ENCODE measurements at regions not wholly inside any gene's neighbourhood (a gene's known extent, or its start where the extent isn't known, plus 50 kb on each side); places are given as distances from the start of the nearest gene placed in this dataset.

DNA sequence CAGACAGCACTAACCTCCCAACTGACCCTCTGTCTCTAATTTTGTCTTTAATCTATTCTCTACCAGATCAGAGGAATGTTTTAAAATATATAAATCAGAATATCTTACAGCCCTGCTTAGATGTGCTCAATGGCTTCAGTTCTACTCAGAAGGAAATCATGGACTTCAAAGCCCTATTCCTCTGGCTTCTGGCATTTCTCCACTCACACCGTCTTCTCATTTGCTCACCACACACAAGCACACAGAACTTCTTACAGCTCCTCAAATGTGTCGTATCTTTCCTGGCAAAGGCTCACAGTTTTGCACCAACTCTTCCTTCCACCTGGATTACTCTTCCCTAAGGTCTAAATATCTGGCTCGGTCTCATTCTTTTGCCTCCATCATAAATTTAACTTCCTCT lies 71.6 kb upstream of the NUDT7 start:
- Histone ChIP-seq H3K9ac (no peak overlapping the region), H4K20me1 (ENCODE audit: insufficient read depth) (no peaks in the 10 kb centered on the region), H3K9me3 (ENCODE audit: low read depth) (no peaks in the 10 kb centered on the region), H3K79me2 (ENCODE audit: insufficient read depth) (no peaks in the 10 kb centered on the region), H2AFZ (no peak overlapping the region), H3K27ac (no peak overlapping the region), H3K27me3 (replicated peaks; ENCODE audit: insufficient read depth) (peaks cover 28% of the 10 kb centered on the region), H3K4me1 (ENCODE audit: insufficient read depth) (no peaks in the 10 kb centered on the region), H3K4me3 (no peak overlapping the region), H3K9me2 (ENCODE audit: insufficient read depth) (no peaks in the 10 kb centered on the region), H3F3A (ENCODE audit: insufficient read depth) (no peaks in the 10 kb centered on the region), H3K36me3 (ENCODE audit: low read depth) (no peaks in the 10 kb centered on the region), H3K4me2 (ENCODE audit: unreplicated experiment) (no peak overlapping the region)
- DNase-seq, result no peak
- TF ChIP-seq EZH2 (IDR thresholded peaks at IDR 0.05; ENCODE audit: insufficient read depth, poor library complexity, severe bottlenecking) (no peak), EZH2phosphoT487 (IDR thresholded peaks at IDR 0.05; ENCODE audit: insufficient read depth, low read depth) (no peak)
- in situ Hi-C loops (cut with MboI), result no loop called here
- 43 to 45% methylated on average over 3 of the region's 3 CpGs for WGBS, 2 experiments (ENCODE audit: low coverage in 1 of 2, low lambda C conversion rate in 2 of 2, missing lambda C conversion rate in 2 of 2)

DNA sequence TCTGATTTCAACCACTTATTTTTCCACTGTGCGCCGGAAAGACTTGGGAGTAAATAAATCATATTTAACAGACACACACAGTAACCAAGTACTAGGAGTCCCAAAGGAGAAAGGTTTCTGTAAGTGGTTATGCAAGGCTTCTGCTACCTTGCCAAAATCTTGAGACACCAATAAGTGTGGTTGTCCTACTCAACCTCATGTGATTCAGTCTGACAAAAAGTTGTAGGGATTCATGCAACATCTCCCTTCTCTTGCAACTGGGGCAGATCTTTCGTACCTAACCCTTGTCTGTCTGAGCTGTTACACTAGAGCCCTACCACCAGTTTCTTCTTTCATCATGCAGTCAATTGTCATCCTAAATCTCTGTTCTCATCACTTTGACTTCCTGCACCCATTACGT lies 69.9 kb upstream of the NUDT7 start:
- Histone ChIP-seq H3K4me1 (ENCODE audit: insufficient read depth) (no peaks in the 10 kb centered on the region), H3K27me3 (replicated peaks; ENCODE audit: insufficient read depth) (peaks cover 27% of the 10 kb centered on the region), H3K4me3 (no peak overlapping the region), H3K36me3 (ENCODE audit: low read depth) (no peaks in the 10 kb centered on the region), H3K9me3 (ENCODE audit: low read depth) (no peaks in the 10 kb centered on the region), H2AFZ (no peak overlapping the region), H3F3A (ENCODE audit: insufficient read depth) (no peaks in the 10 kb centered on the region), H3K9me2 (ENCODE audit: insufficient read depth) (no peaks in the 10 kb centered on the region), H3K9ac (no peak overlapping the region), H3K4me2 (ENCODE audit: unreplicated experiment) (no peak overlapping the region), H3K79me2 (ENCODE audit: insufficient read depth) (no peaks in the 10 kb centered on the region), H4K20me1 (ENCODE audit: insufficient read depth) (no peaks in the 10 kb centered on the region), H3K27ac (no peak overlapping the region)
- peak; percentile 22 for DNase-seq
- 27 to 28% methylated on average over 4 of the region's 4 CpGs for WGBS, 2 experiments (ENCODE audit: low coverage in 1 of 2, low lambda C conversion rate in 2 of 2, missing lambda C conversion rate in 2 of 2)
- TF ChIP-seq EZH2phosphoT487 (IDR thresholded peaks at IDR 0.05; ENCODE audit: insufficient read depth, low read depth) (no peak), EZH2 (IDR thresholded peaks at IDR 0.05; ENCODE audit: insufficient read depth, poor library complexity, severe bottlenecking) (no peak)
- in situ Hi-C loops (cut with MboI), result no loop called here

DNA sequence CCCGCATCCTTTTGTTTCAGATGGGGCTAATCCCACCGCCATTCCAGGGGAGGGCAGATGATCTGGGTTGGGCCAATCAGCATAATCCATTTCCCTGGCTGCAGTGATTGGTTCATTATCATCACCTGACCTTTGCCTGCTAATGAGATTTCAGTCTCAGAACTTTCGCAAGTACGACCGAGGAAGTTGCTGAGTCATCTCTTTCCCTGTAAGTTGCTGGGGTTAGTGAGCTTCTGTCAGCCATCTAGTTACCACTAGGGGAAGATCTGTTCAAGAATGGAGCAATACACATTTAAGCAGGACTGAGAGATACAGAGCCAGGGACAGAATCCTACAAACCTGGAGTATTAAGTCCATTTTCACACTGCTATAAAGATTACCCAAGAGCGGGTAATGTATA lies 65.3 kb upstream of the NUDT7 start:
- Histone ChIP-seq H3K9me3 (ENCODE audit: low read depth) (no peaks in the 10 kb centered on the region), H4K20me1 (ENCODE audit: insufficient read depth) (no peaks in the 10 kb centered on the region), H3F3A (ENCODE audit: insufficient read depth) (no peaks in the 10 kb centered on the region), H3K4me2 (ENCODE audit: unreplicated experiment) (no peak overlapping the region), H3K4me1 (ENCODE audit: insufficient read depth) (no peaks in the 10 kb centered on the region), H3K36me3 (ENCODE audit: low read depth) (no peaks in the 10 kb centered on the region), H3K27ac (no peak overlapping the region), H3K9ac (no peak overlapping the region), H3K9me2 (ENCODE audit: insufficient read depth) (no peaks in the 10 kb centered on the region), H3K4me3 (no peak overlapping the region), H2AFZ (no peak overlapping the region), H3K79me2 (ENCODE audit: insufficient read depth) (no peaks in the 10 kb centered on the region), H3K27me3 (replicated peaks; ENCODE audit: insufficient read depth) (peaks cover 26% of the 10 kb centered on the region)
- WGBS, 2 experiments (ENCODE audit: low coverage in 1 of 2, low lambda C conversion rate in 2 of 2, missing lambda C conversion rate in 2 of 2), result 89 to 92% methylated on average over 6 of the region's 6 CpGs
- in situ Hi-C loops (cut with MboI), result no loop called here
- peak; percentile 23 for DNase-seq
- TF ChIP-seq EZH2phosphoT487 (IDR thresholded peaks at IDR 0.05; ENCODE audit: insufficient read depth, low read depth) (no peak), EZH2 (IDR thresholded peaks at IDR 0.05; ENCODE audit: insufficient read depth, poor library complexity, severe bottlenecking) (no peak)

DNA sequence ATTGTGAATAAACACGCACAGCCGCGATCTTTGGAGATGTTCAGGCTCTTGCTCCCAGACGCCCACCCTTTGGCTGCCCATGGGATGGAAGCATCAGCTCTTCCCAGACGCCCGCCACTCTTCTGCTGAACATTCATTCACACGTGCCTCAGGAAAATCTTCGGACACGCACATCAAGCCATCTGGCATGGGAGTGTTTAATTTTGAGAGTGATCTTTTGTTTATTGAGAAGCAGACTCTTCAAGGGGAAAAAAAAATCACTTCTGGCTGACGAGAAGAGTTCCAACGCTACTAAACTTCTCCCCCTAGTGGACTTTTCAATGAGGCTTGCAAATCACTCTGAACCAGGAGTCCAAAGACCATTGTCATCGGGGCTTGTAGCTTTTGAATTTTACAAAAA lies 62.0 kb upstream of the NUDT7 start:
- peaks cover 18% of the 10 kb centered on the region for H3K27me3 ChIP-seq (replicated peaks; ENCODE audit: insufficient read depth)
- in situ Hi-C loops (cut with MboI), result no loop called here
- no peak overlapping the region for H3K27ac ChIP-seq
- H3K9me3 ChIP-seq (ENCODE audit: low read depth), result no peaks in the 10 kb centered on the region
- no peaks in the 10 kb centered on the region for H3K36me3 ChIP-seq (ENCODE audit: low read depth)
- no peaks in the 10 kb centered on the region for H4K20me1 ChIP-seq (ENCODE audit: insufficient read depth)
- H3K4me2 ChIP-seq (ENCODE audit: unreplicated experiment), result no peak overlapping the region
- H3F3A ChIP-seq (ENCODE audit: insufficient read depth), result no peaks in the 10 kb centered on the region
- H3K4me3 ChIP-seq, result no peak overlapping the region
- H3K9ac ChIP-seq, result no peak overlapping the region
- peak; percentile 70 for DNase-seq
- H3K4me1 ChIP-seq (ENCODE audit: insufficient read depth), result no peaks in the 10 kb centered on the region
- H3K9me2 ChIP-seq (ENCODE audit: insufficient read depth), result no peaks in the 10 kb centered on the region
- H3K79me2 ChIP-seq (ENCODE audit: insufficient read depth), result no peaks in the 10 kb centered on the region
- TF ChIP-seq EZH2phosphoT487 (IDR thresholded peaks at IDR 0.05; ENCODE audit: insufficient read depth, low read depth) (no peak), EZH2 (IDR thresholded peaks at IDR 0.05; ENCODE audit: insufficient read depth, poor library complexity, severe bottlenecking) (no peak)
- 2 to 3% methylated on average over 12 of the region's 12 CpGs for WGBS, 2 experiments (ENCODE audit: low coverage in 1 of 2, low lambda C conversion rate in 2 of 2, missing lambda C conversion rate in 2 of 2)
- H2AFZ ChIP-seq, result no peak overlapping the region

DNA sequence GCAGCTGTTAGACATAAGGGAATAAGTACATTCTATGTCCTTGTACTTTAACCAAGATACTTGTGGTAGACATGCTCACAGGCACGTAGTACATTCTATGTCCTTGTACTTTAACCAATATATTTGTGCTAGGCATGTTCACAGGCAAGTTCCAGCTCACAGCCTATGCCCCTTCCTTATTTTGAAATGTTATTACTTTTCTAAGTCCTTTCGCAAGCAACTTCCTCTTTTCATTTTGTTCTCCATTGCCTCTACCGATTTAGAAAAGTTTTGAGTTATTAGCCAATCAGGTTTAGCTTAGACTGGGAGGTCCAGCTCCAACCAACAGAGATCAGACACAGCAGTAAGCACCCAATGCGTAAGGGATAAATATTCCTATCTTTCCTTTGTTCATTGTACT lies 60.1 kb upstream of the NUDT7 start:
- Histone ChIP-seq H3K4me2 (ENCODE audit: unreplicated experiment) (no peak overlapping the region), H3K9me3 (ENCODE audit: low read depth) (no peaks in the 10 kb centered on the region), H3K4me1 (ENCODE audit: insufficient read depth) (no peaks in the 10 kb centered on the region), H3K27me3 (replicated peaks; ENCODE audit: insufficient read depth) (peaks cover 15% of the 10 kb centered on the region), H3K9ac (no peak overlapping the region), H2AFZ (no peak overlapping the region), H3K4me3 (no peak overlapping the region), H3K79me2 (ENCODE audit: insufficient read depth) (no peaks in the 10 kb centered on the region), H3F3A (ENCODE audit: insufficient read depth) (no peaks in the 10 kb centered on the region), H3K27ac (no peak overlapping the region), H4K20me1 (ENCODE audit: insufficient read depth) (no peaks in the 10 kb centered on the region), H3K9me2 (ENCODE audit: insufficient read depth) (no peaks in the 10 kb centered on the region), H3K36me3 (ENCODE audit: low read depth) (no peaks in the 10 kb centered on the region)
- DNase-seq, result no peak
- no peak for TF ChIP-seq EZH2phosphoT487 (IDR thresholded peaks at IDR 0.05; ENCODE audit: insufficient read depth, low read depth)
- no peak for TF ChIP-seq EZH2 (IDR thresholded peaks at IDR 0.05; ENCODE audit: insufficient read depth, poor library complexity, severe bottlenecking)
- 73 to 79% methylated on average over 4 of the region's 4 CpGs for WGBS, 2 experiments (ENCODE audit: low coverage in 1 of 2, low lambda C conversion rate in 2 of 2, missing lambda C conversion rate in 2 of 2)
- in situ Hi-C loops (cut with MboI), result no loop called here

All from GM23248 (cell line).